ENCODE measurements at regions not wholly inside any gene's neighbourhood (a gene's known extent, or its start where the extent isn't known, plus 50 kb on each side); places are given as distances from the start of the nearest gene placed in this dataset.

DNA sequence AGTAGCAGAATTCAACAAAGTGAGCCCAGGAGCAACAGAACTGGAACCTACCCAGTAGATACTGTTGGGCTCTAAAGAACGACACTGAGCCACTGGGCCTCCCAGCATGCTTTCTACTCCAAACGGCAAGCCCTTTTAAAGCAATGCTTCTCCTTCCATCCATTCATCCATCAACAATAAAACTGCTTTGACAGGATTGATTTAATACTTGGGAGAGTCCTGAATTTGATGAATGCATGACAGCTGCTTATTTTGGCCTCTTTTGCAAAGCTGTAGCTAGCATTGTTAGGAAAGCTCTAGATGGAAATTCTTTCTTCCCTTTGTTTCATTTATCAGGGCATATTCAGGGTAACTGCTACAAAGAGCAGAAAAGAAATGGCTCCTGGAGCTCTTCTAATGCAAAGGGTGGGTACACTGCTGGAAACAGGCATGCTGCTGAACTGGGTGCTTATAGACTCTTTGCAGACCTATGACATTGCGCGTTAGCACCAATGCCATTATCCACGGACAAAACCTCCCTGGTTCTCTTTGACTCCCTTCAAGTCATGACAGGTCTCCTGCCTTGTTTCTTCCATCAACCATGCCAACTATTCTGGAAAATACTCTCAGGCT lies 138.4 kb upstream of the HNRNPA3 start:
- no peak for DNase-seq (ENCODE audit: low read depth)

DNA sequence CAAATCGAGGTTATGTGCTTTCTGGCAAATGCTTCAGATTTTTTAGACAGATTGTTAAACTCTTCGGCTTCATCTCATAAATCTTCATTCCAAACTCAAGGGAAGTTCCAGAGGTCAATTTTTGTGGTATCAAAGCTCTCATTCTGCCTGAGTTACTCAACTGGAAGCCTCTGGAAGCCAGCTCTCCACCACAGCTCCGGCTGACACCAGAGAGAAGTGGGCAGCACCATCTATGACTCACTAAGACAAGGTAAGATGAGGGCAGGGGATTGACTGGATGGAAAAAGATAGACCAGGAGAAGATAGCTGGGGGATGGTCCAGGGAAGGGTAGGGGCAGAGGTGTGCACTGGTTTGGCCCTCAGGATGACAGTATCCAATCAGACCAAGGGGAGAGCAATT lies 137.3 kb upstream of the HNRNPA3 start:
- in situ Hi-C loops (cut with HindIII; ENCODE audit: low pct_unique_long_range_greater_than_20kb, low sequenced_read_pairs) = no loop called here
- no peak for DNase-seq (ENCODE audit: low read depth)

More for the DNA sequence above, 138.4 kb upstream of the HNRNPA3 start:
- in situ Hi-C loops (cut with HindIII; ENCODE audit: low pct_unique_long_range_greater_than_20kb, low sequenced_read_pairs) = no loop called here

DNA sequence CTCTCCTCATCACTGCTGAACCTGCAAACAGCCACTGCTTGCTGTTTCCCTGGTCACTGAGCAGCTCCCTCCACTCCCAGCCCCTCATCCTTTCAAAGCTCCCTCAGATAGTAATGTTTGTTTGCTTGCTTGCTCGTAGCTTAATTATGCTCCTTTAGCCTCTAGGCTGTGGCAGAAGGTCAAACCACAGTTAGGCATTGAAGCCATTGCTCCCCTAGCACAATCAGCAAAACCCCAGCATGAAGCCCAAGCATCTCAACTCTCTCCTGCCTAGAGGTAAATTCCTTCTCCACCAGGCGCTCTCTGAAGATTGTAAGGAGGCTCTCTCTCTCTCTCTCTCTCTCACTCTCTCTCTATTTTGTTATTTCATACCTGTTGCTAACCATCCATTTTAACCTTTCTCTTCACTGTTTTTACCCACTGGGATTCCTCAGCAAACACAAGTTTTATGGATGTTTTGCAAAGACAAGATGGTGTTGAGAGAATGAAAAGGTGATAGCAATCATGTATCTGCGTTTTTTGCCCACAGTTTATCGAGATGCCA lies 135.9 kb upstream of the HNRNPA3 start:
- no peak for DNase-seq (ENCODE audit: low read depth)
- in situ Hi-C loops (cut with HindIII; ENCODE audit: low pct_unique_long_range_greater_than_20kb, low sequenced_read_pairs) = no loop called here

DNA sequence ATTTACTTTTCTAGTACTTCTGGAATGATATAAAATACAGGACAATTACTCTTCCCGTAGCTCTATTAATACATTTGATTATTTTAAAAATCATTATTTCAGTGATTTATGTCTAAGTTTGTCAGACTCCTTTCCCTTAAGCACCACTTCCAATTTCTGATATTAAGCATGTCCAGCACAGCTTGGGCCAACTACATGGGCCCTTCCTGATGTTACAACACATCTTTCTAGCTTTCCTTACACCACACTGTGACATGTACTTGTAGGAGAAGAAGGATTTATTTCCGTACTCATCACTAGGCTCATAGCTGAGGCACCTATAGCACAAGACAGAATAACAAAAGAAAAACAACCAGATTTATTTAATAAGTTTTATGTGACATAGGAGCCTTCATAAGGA lies 134.8 kb upstream of the HNRNPA3 start:
- in situ Hi-C loops (cut with HindIII; ENCODE audit: low pct_unique_long_range_greater_than_20kb, low sequenced_read_pairs) = no loop called here
- DNase-seq (ENCODE audit: low read depth) = no peak

DNA sequence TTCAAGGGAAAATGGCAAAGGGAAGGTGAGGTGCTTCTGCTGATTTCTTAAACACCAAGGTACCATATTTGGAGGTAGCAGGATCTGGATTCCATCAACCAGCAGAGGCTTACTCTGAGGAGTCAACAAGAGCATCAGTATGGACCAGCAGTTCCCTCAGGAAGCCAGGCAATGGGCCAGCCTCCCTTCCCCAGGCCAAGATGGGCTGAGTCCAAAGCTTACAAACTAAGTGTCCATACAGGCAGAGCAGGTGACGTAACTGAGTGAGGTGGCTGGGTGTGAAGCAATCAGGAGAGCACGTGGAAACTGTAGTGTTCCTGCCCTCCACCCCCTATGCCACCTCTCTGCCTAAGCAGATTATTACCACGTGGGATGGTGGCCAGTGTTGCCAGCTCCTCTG lies 134.2 kb upstream of the HNRNPA3 start:
- DNase-seq (ENCODE audit: low read depth) = no peak
- in situ Hi-C loops (cut with HindIII; ENCODE audit: low pct_unique_long_range_greater_than_20kb, low sequenced_read_pairs) = no loop called here

DNA sequence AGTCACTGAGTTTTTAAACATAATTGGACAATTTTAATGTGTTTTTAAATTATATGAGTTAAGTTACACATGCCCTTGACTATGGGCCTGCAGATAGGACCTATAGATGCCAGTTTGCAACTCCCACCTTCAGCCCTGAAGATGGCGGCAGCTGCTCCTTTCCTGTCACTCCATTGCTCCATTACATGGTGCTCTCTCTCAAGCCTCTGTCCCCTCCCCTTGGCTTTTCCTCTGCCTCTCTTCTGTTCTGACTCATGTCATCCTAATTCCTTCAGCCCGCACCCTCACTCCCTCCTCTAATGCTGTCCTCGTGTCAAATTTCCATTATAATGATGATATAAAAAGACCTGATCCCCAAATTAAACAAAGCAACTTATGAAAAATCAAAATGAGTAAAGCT lies 133.7 kb upstream of the HNRNPA3 start:
- in situ Hi-C loops (cut with HindIII; ENCODE audit: low pct_unique_long_range_greater_than_20kb, low sequenced_read_pairs) = no loop called here
- DNase-seq (ENCODE audit: low read depth) = no peak

DNA sequence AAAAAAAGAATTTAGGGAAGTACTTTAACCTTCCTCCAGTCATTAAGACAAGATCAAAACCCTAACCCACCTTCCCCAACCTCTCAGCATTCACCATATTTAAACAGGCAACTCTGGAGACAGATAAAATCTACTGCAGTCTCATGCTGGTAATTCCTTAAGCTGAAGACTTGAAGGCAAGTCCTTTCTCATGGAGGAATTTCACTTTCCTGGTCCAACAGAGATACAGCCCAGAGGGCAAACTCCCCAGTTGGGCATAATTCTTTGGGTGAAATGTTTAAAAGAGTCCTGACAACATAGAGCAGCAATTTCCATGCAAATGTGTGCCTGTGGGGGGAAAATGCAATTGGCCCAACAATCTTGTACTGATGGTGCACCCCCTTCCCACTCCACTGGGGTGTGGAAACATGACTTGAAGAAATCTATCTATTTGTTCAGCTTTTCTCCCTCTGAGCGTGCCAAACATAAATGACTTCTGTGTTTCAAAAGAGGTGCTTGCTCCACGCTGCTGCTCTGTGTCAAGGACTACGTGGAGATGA lies 131.8 kb upstream of the HNRNPA3 start:
- in situ Hi-C loops (cut with HindIII; ENCODE audit: low pct_unique_long_range_greater_than_20kb, low sequenced_read_pairs) = no loop called here
- no peak for DNase-seq (ENCODE audit: low read depth)

DNA sequence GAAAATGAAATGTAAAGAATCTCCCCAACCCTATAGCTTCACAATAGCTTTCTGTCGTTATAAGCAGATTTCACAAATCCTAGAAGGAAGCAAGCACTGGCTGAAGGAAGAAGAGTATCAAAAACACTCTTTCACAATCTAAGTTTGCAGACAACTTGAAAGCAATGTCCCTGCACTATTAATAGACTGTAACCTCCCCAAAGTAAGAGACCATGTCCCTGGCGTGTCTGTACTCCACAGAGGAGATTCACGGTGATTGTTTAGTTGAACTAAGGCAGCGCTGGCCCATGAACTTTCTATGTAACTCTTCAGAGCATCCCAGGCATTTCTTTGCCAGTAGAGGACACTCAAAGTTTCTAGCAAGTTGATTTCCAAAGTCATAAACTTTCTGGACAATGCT lies 128.0 kb upstream of the HNRNPA3 start:
- in situ Hi-C loops (cut with HindIII; ENCODE audit: low pct_unique_long_range_greater_than_20kb, low sequenced_read_pairs) = no loop called here
- no peak for DNase-seq (ENCODE audit: low read depth)

DNA sequence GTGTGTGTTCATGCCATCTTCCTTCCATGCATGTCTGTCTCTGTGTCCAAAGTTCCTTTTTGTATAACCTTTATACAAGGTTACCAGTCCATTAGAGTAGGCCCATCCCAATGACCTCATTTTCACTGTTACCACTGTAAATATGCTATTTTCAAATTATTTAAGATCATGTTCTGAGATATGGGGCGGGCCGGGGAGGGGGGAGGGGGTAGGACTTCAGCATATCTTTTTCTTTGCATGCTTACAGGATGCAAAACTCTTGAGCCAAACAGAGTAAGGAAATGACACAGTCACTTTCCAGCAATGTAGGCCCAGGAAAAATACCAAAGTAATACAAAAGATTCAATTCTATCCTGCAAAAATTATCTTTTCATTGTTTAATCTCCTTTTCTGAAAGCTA lies 124.1 kb upstream of the HNRNPA3 start:
- no peak for DNase-seq (ENCODE audit: low read depth)
- in situ Hi-C loops (cut with HindIII; ENCODE audit: low pct_unique_long_range_greater_than_20kb, low sequenced_read_pairs) = no loop called here

DNA sequence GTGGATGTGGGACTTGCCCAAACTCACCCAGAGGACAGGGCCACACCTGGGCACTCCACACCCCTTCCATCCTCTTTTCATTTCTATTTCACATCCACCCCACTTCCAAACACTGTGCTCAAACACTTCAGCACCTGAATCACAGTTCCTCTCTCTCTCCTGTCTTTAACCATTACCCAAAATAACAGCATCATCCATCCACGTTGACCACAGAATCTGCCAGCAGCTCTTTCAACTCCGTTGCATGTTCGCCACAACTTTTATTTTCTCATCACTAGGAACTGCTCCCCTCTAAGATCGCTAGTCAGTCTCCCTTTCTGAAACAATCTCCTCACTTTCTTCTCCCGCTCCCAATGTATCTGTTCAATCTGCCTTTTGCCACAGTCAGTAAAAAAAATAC lies 121.6 kb upstream of the HNRNPA3 start:
- DNase-seq (ENCODE audit: low read depth) = no peak
- in situ Hi-C loops (cut with HindIII; ENCODE audit: low pct_unique_long_range_greater_than_20kb, low sequenced_read_pairs) = no loop called here

DNA sequence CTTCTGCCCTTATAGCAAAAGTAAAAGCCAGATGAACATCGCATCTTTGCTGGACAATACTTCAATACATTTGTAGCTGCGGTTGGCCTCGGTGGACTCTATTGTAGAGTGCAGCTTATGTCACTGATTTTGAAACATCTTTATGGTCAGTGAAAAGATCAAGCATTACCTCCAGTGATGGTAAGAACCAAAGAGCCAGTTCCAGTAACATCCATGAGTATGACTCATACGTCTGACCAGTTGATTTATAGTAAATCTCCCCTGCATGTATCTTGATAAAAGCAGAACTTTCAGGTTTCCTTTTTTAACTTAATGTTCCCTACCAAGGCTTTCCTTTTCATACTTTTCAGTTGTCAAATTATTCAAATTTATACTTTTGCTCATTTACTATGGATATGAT lies 119.2 kb upstream of the HNRNPA3 start:
- in situ Hi-C loops (cut with HindIII; ENCODE audit: low pct_unique_long_range_greater_than_20kb, low sequenced_read_pairs) = no loop called here
- no peak for DNase-seq (ENCODE audit: low read depth)

DNA sequence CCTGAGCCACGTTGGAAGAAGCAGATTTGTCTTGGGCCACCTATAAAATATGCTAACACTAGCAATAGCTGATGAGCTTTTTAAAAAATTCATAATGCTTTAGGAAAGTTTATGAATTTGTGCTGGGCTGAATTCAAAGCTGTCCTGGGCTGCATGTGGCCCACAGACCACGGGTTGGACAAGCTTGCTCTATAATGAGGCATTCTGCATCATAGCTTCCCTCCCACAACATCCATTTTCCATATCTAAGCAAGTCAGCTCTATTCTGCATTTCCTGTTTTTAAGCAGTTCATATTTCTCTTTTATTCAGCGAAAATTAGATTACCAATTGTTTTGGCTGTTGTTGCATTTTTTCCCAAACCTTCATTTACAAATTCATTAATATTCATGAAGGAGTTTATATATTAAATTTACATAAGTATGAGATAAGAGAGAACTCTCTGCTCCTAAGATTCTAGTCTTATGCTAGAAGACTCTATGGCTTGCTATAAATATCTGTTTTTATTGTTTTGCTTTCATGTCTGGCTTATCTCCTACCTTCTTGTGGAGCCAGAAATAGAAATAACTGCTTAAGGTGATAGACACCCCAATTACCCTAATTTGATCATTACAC lies 114.5 kb upstream of the HNRNPA3 start:
- DNase-seq (ENCODE audit: low read depth) = no peak
- in situ Hi-C loops (cut with HindIII; ENCODE audit: low pct_unique_long_range_greater_than_20kb, low sequenced_read_pairs) = no loop called here

DNA sequence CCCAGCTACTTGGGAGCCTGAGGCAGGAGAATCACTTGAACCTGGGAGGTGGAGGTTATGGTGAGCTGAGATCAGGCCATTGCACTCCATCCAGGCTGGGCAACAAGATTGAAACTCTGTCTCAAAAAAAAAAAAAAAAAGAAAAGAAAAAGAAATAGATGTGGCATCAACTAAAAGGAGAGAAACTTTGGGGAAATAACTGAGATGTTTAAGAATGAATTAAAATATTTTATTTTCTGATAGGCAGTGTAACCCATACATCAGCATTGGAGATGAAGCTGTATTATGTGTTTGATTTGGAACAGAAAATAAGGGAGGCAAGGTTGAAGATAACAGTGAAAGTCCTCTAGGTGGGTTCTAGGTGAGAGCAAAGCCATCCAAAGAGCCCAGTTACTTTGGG lies 110.7 kb upstream of the HNRNPA3 start:
- in situ Hi-C loops (cut with HindIII; ENCODE audit: low pct_unique_long_range_greater_than_20kb, low sequenced_read_pairs) = no loop called here

DNA sequence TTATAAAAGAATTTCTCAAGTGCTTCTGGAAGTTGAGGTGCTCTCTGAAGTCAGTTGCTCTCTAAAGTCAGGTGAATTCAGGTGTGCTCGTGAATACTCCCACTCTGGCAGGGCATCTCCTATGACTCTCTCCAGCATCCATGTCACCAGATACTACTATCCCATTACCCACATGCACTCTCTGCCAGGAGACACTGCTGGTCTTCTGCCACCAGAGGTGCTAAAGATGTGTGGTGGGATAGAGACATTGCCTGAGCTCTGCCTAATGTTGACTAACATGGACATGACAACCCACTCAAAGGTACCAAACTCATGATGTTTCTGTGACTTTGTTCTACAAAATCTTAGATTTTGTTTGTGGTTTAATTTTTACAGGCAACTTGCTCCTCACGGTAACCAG lies 106.4 kb upstream of the HNRNPA3 start:
- in situ Hi-C loops (cut with HindIII; ENCODE audit: low pct_unique_long_range_greater_than_20kb, low sequenced_read_pairs) = no loop called here
- peak; percentile 2 for DNase-seq (ENCODE audit: low read depth)

More for the DNA sequence above, 110.7 kb upstream of the HNRNPA3 start:
- no peak for DNase-seq (ENCODE audit: low read depth)

DNA sequence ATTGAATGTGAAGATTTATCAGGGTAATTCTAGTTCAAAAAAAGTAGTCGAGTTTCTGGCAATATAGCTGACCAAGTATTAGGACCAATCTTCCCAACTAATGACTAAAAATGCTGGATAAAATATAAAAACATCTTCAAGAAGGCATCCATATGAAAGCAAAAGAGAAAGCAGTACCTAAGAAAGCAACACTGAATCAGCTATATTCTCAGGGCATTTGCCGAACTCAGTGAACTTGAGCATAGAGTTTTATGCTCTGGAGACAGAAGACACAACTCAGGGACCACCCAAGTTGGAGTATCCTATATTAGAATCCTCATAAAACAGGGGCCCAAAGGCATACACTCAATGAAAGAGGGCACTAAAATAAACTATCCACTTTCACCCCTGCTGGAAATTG lies 103.7 kb upstream of the HNRNPA3 start:
- in situ Hi-C loops (cut with HindIII; ENCODE audit: low pct_unique_long_range_greater_than_20kb, low sequenced_read_pairs) = no loop called here
- DNase-seq (ENCODE audit: low read depth) = no peak

DNA sequence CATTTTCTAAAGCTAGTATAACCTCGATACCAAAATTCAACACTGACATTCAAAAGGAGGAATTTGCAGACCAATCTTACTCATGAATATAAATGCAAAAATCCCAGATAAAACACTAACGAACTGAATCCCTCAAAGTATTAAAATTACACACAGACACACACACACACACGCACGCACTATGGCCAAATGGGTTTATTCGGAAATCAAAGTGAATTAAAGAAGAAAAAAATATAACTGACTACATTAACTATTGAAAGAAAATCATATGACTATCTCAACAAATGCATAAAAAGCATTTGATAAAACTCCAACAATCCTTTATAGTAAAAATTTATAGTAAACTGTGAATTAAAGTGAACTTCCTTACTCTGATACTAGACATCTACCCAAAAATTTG lies 97.9 kb upstream of the HNRNPA3 start:
- DNase-seq (ENCODE audit: low read depth) = no peak
- in situ Hi-C loops (cut with HindIII; ENCODE audit: low pct_unique_long_range_greater_than_20kb, low sequenced_read_pairs) = no loop called here

DNA sequence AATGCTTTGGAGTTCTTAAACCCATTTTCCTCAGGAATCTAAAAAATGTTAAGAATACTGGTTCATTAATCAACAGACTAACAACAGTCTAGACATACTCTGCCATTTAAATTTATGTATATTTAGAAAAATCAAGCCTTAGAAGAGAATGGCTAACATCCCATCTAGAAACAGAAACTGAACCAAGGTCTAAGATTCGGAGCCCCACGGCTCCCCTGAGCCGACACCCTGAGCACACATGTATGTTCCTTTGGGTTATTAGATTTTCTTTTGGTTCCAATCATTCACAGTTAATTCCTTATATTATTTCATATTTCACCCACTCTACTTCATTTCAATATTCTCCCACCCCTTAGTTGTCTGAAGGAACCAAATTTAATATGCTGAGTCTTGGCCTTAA lies 94.8 kb upstream of the HNRNPA3 start:
- in situ Hi-C loops (cut with HindIII; ENCODE audit: low pct_unique_long_range_greater_than_20kb, low sequenced_read_pairs) = no loop called here
- DNase-seq (ENCODE audit: low read depth) = no peak

DNA sequence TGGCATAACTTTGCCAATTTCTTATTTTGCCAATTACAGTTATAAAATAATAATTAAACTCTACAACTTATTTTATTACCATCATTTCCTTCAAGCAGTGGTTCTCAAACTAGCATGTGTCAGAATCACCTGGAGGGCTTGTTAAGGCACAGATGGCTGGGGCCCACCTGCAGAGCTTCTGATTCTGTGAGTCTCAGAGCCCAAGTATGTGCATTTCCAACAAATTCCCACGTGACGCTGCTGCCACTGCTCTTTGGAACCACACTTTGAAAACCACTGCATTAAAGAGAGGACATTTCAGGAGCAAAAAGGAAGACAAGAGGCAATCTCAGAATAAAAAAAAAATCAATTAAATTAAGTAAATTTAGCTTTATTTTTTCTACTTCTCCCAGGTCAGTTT lies 94.0 kb upstream of the HNRNPA3 start:
- no peak for DNase-seq (ENCODE audit: low read depth)
- in situ Hi-C loops (cut with HindIII; ENCODE audit: low pct_unique_long_range_greater_than_20kb, low sequenced_read_pairs) = no loop called here

DNA sequence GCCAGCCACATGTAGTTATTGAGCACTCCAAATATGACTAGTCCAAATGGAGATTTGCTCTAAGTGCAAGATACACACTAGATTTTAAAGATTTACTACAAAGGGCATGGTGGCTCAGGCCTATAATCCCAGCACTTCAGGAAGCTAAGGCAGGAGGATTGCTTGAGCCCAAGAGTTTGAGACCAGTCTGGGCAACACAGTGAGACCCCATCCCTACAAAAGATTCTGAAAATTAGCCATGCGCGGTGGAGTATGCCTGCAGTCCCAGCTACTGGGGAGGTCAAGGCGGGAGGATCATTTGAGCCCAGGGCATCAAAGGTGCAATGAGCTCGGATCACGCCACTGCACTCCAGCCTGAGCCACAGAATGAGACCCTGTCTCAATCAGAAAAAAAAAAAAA lies 93.5 kb upstream of the HNRNPA3 start:
- in situ Hi-C loops (cut with HindIII; ENCODE audit: low pct_unique_long_range_greater_than_20kb, low sequenced_read_pairs) = no loop called here
- no peak for DNase-seq (ENCODE audit: low read depth)

DNA sequence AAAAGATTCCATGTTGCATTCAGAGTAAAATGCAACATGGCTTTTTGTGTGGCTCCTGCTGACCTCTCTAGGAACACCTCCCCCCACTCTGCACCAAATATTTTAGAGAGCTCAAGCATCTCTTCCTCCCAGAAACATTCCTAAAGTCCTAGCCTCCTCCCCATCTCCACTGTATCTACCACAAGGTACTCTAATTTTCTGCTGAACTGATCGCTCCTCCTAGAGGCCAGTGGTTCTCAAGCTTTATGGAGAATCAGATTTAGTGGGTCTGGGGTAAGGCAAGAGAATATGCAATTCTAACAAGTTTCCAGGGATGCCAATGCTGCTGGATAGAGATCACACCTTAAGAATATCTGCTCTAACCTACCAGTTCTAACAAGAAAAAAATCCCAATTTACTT lies 89.5 kb upstream of the HNRNPA3 start:
- DNase-seq (ENCODE audit: low read depth) = no peak
- in situ Hi-C loops (cut with HindIII; ENCODE audit: low pct_unique_long_range_greater_than_20kb, low sequenced_read_pairs) = no loop called here
